ENCODE measurements at regions not wholly inside any gene's neighbourhood (a gene's known extent, or its start where the extent isn't known, plus 50 kb on each side); places are given as distances from the start of the nearest gene placed in this dataset.

GRCh38 chr13:86383151-86383550 lies 583.9 kb upstream of the SLITRK6 start:
- TF ChIP-seq, protein P1, sequence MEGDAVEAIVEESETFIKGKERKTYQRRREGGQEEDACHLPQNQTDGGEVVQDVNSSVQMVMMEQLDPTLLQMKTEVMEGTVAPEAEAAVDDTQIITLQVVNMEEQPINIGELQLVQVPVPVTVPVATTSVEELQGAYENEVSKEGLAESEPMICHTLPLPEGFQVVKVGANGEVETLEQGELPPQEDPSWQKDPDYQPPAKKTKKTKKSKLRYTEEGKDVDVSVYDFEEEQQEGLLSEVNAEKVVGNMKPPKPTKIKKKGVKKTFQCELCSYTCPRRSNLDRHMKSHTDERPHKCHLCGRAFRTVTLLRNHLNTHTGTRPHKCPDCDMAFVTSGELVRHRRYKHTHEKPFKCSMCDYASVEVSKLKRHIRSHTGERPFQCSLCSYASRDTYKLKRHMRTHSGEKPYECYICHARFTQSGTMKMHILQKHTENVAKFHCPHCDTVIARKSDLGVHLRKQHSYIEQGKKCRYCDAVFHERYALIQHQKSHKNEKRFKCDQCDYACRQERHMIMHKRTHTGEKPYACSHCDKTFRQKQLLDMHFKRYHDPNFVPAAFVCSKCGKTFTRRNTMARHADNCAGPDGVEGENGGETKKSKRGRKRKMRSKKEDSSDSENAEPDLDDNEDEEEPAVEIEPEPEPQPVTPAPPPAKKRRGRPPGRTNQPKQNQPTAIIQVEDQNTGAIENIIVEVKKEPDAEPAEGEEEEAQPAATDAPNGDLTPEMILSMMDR (IDR thresholded peaks at IDR 0.05; ENCODE audit: low read length), result no peak
- TF ChIP-seq EZH2 (IDR thresholded peaks at IDR 0.05; ENCODE audit: borderline replicate concordance, low read length), result no peak

Measured in OCI-LY1 (cell line).